Endothelial cell of umbilical vein (primary cell): ENCODE measurements at regions not wholly inside any gene's neighbourhood (a gene's known extent, or its start where the extent isn't known, plus 50 kb on each side); places are given as distances from the start of the nearest gene placed in this dataset.

Source experiments
- BruUV-seq: library from RNA; stranded (reverse); fragments of 400-500 nt; replicated peaks from 2 replicates; lab custom pipeline; 2021; lab: Mats Ljungman, UMichigan
- CTCF ChIA-PET: fragments of 300-600, 350-600 bp; sonication (Branson Sonifier 250); formaldehyde crosslinking; loops from one replicate; lab custom pipeline; 2021; ENCODE audit warnings: antibody characterized with exemption, inconsistent platforms; lab: Charles Lee
- POLR2A ChIA-PET: fragments of 300-600, 350-600 bp; sonication (Branson Sonifier 250); formaldehyde crosslinking; loops from one replicate; lab custom pipeline; 2021; ENCODE audit warnings: antibody characterized with exemption, inconsistent platforms; lab: Charles Lee
- DNase-seq: peaks from one replicate; pipeline ENCODE4 v3.0.0-alpha.2; 2011; ENCODE audit warnings: low read depth, low spot score
- FAIRE-seq: peaks from 2 replicates; lab custom pipeline; 2011; peaks lifted over from hg19 to GRCh38; lab: Jason Lieb, UNC
- H2AFZ ChIP-seq: 2 replicates; pipeline ENCODE4 v1.6.0; 2012; ENCODE audit warnings: low read depth, low read length, control low read depth, inconsistent platforms
- H3K27ac ChIP-seq: 2 replicates; pipeline ENCODE4 v1.5.1; 2011; ENCODE audit warnings: low read depth, mild to moderate bottlenecking, control low read depth, low read length, moderate library complexity; ENCODE audit not compliant: insufficient read depth
- H3K27me3 ChIP-seq, 2 experiments: 2 replicates each; pipeline versions ENCODE4 v1.6.0 to v1.6.1; 2011; ENCODE audit warnings: low read length in 2 of 2, mixed read lengths in 1 of 2; ENCODE audit not compliant: control insufficient read depth in 2 of 2, insufficient read depth in 2 of 2
- H3K36me3 ChIP-seq, 2 experiments: 2 replicates in 1 of 2; 3 replicates in 1 of 2; pipeline ENCODE4 v1.5.1; 2011; ENCODE audit warnings: low read length in 2 of 2, mild to moderate bottlenecking in 1 of 2, moderate library complexity in 1 of 2; ENCODE audit not compliant: control insufficient read depth in 2 of 2, insufficient read depth in 2 of 2; ENCODE audit errors: extremely low read depth in 1 of 2
- H3K4me1 ChIP-seq: 3 replicates; pipeline ENCODE4 v1.5.1; 2011; ENCODE audit warnings: mild to moderate bottlenecking, low read length; ENCODE audit not compliant: control insufficient read depth, insufficient read depth; ENCODE audit errors: extremely low read depth
- H3K4me2 ChIP-seq: 2 replicates; pipeline ENCODE4 v1.6.1; 2011; ENCODE audit warnings: low read length, control low read depth, mixed read lengths; ENCODE audit not compliant: insufficient read depth
- H3K4me3 ChIP-seq, 3 experiments: fragments of 200-600 bp in 1 of 3; sonication (generic), shearing (Covaris generic) in 1 of 3; replicated peaks in 1 of 3; 2 replicates each; pipeline ENCODE4 v1.5.1; 2011 to 2016; ENCODE audit warnings: control low read depth in 3 of 3, low read length in 3 of 3, mild to moderate bottlenecking in 2 of 3, inconsistent platforms in 1 of 3, low read depth in 1 of 3, moderate library complexity in 1 of 3; ENCODE audit not compliant: insufficient read depth in 1 of 3
- H3K79me2 ChIP-seq: 2 replicates; pipeline ENCODE4 v1.6.0; 2012; ENCODE audit warnings: low read length, inconsistent platforms; ENCODE audit not compliant: control insufficient read depth, insufficient read depth
- H3K9ac ChIP-seq: replicated peaks from 2 replicates; pipeline ENCODE3; 2011; ENCODE audit warnings: low read length, control low read depth; ENCODE audit not compliant: insufficient read depth; ENCODE audit errors: extremely low read depth
- H3K9me1 ChIP-seq: replicated peaks from 3 replicates; pipeline ENCODE4 v1.6.0; 2011; ENCODE audit warnings: mild to moderate bottlenecking, low read length; ENCODE audit not compliant: control insufficient read depth, insufficient read depth; ENCODE audit errors: extremely low read depth
- H3K9me3 ChIP-seq: replicated peaks from 2 replicates; pipeline ENCODE4 v1.5.1; 2012; ENCODE audit warnings: low read length, inconsistent platforms; ENCODE audit not compliant: control insufficient read depth, insufficient read depth
- H4K20me1 ChIP-seq: replicated peaks from 2 replicates; pipeline ENCODE3; 2011; ENCODE audit warnings: mild to moderate bottlenecking, low read length; ENCODE audit not compliant: control insufficient read depth, insufficient read depth; ENCODE audit errors: extremely low read depth
- EZH2 ChIP-seq: IDR thresholded peaks from 2 replicates; pipeline ENCODE4 v1.6.1; 2012; ENCODE audit warnings: borderline replicate concordance, low read depth, mild to moderate bottlenecking, moderate library complexity, low read length, inconsistent platforms; ENCODE audit not compliant: severe bottlenecking
- FOS ChIP-seq: IDR thresholded peaks from 2 replicates; pipeline ENCODE4 v1.6.1; 2011; ENCODE audit warnings: mild to moderate bottlenecking, low read length, moderate library complexity, borderline replicate concordance; ENCODE audit not compliant: insufficient read depth
- GATA2 ChIP-seq: IDR thresholded peaks from 2 replicates; pipeline ENCODE4 v1.7.0; 2011; ENCODE audit warnings: low read depth, mild to moderate bottlenecking, moderate library complexity, mixed read lengths, low read length; ENCODE audit not compliant: insufficient read length, insufficient read depth
- JUN ChIP-seq: IDR thresholded peaks from 2 replicates; pipeline ENCODE4 v1.6.1; 2011; ENCODE audit warnings: borderline replicate concordance, low read depth; ENCODE audit not compliant: insufficient read length, insufficient read depth
- MAX ChIP-seq: IDR thresholded peaks from 2 replicates; pipeline ENCODE4 v1.6.1; 2011; ENCODE audit not compliant: insufficient read depth, insufficient read length
- MYC ChIP-seq: IDR thresholded peaks from one replicate; pipeline ENCODE4 v1.6.1; 2011; ENCODE audit warnings: mild to moderate bottlenecking, low read depth, low read length
- POLR2A ChIP-seq: IDR thresholded peaks from 2 replicates; pipeline ENCODE4 v1.6.1; 2012; ENCODE audit warnings: low read depth, mild to moderate bottlenecking, control low read depth, low read length
- POLR2AphosphoS5 ChIP-seq: IDR thresholded peaks from 2 replicates; pipeline ENCODE4 v1.6.1; 2012; ENCODE audit warnings: low read depth, mild to moderate bottlenecking, control low read depth, low read length, moderate library complexity; ENCODE audit not compliant: insufficient read depth
- dilution Hi-C: fragments of 300-500 bp; cut with MboI; formaldehyde crosslinking; loops from one replicate; pipeline ENCODE4 v1.15.0; 2019; ENCODE audit warnings: low sequenced_read_pairs; ENCODE audit not compliant: extremely low pct_ligation_motif_present
- intact Hi-C: fragments of 100-400 bp; cut with micrococcal nuclease; formaldehyde crosslinking; loops from one replicate; pipeline ENCODE4 v1.10.0; 2022
- TF ChIP-seq, protein P1 (sequence below), 2 donors: IDR thresholded peaks; 1 replicate in 1 of 2; 2 replicates in 1 of 2; pipeline ENCODE4 v1.5.1; 2011; ENCODE audit warnings: low read length in 2 of 2, mild to moderate bottlenecking in 2 of 2, moderate library complexity in 2 of 2, control low read depth in 1 of 2, inconsistent platforms in 1 of 2, low read depth in 1 of 2; ENCODE audit not compliant: insufficient read depth in 1 of 2; ENCODE audit errors: extremely low read depth in 1 of 2

DNA sequence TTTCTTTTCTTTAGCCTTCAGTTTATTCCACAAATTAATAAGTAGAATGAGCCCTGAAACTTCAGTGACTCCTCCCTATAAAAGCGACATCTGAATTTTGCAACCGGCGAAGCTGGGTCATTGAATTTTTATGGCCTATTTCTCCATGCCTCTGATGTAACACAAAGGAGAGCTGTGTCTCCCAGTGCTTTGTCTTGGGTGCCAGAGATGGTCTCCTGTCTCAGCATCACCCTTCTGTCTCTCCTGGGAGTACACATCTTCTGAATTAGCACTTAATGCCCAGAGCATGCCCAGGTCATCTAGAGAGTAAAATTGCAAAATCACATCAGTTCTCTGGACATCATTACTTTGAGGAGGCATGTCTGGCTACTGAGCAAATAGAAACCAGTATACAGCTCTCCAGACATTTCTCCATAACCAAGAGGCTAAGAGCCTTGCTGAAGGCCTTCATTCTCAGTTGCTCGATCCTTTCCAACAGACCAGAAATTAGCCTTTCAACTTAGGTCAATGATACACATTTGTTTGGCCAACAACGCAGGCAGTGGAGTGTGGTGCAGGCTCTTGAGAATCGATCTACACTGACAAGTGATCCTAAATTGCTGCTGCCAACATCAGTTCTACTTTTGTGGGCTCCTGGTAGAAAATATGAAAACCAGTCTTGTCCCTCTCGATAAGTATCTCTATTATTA, 176.0 kb upstream of the FOXQ1 start:
- no peak overlapping the region for H3K4me2 ChIP-seq
- H3K4me1 ChIP-seq, result no peaks in the 10 kb centered on the region
- no peaks in the 10 kb centered on the region for H3K9me1 ChIP-seq
- no peak overlapping the region for H3K4me3 ChIP-seq
- H4K20me1 ChIP-seq, result no peaks in the 10 kb centered on the region
- no peaks in the 10 kb centered on the region for H3K27me3 ChIP-seq
- DNase-seq, result no peak
- H3K9me3 ChIP-seq, result no peaks in the 10 kb centered on the region
- no peaks in the 10 kb centered on the region for H3K36me3 ChIP-seq
- no TSS peak for BruUV-seq
- no peak overlapping the region for H2AFZ ChIP-seq
- ChIA-PET CTCF (no interaction called here), POLR2A (no interaction called here)
- no peak overlapping the region for H3K27ac ChIP-seq
- intact Hi-C loops, result no loop called here
- TF ChIP-seq FOS (no peak), JUN (no peak), MYC (no peak), POLR2A (no peak), MAX (no peak)
- no peaks in the 10 kb centered on the region for H3K79me2 ChIP-seq
- dilution Hi-C loops, result no loop called here
- FAIRE-seq, result no peak
- H3K9ac ChIP-seq, result no peak overlapping the region

- BruUV-seq, result no TSS peak
- Histone ChIP-seq H3K27me3 (no peaks in the 10 kb centered on the region), H2AFZ (no peak overlapping the region), H3K79me2 (no peaks in the 10 kb centered on the region), H3K4me2 (no peak overlapping the region), H3K4me1 (no peaks in the 10 kb centered on the region), H3K4me3 (no peak overlapping the region), H3K9ac (no peak overlapping the region), H3K36me3 (no peaks in the 10 kb centered on the region), H3K9me1 (no peaks in the 10 kb centered on the region), H4K20me1 (no peaks in the 10 kb centered on the region), H3K9me3 (peaks cover 2% of the 10 kb centered on the region), H3K27ac (no peak overlapping the region)
- FAIRE-seq (no peak), DNase-seq (no peak)
- CTCF ChIA-PET, result no interaction called here
- POLR2A ChIA-PET, result no interaction called here
- intact Hi-C loops, result no loop called here
- no peak for TF ChIP-seq FOS
- TF ChIP-seq, protein P1, sequence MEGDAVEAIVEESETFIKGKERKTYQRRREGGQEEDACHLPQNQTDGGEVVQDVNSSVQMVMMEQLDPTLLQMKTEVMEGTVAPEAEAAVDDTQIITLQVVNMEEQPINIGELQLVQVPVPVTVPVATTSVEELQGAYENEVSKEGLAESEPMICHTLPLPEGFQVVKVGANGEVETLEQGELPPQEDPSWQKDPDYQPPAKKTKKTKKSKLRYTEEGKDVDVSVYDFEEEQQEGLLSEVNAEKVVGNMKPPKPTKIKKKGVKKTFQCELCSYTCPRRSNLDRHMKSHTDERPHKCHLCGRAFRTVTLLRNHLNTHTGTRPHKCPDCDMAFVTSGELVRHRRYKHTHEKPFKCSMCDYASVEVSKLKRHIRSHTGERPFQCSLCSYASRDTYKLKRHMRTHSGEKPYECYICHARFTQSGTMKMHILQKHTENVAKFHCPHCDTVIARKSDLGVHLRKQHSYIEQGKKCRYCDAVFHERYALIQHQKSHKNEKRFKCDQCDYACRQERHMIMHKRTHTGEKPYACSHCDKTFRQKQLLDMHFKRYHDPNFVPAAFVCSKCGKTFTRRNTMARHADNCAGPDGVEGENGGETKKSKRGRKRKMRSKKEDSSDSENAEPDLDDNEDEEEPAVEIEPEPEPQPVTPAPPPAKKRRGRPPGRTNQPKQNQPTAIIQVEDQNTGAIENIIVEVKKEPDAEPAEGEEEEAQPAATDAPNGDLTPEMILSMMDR (IDR thresholded peaks at IDR 0.05; ENCODE audit: extremely low read depth in 1 of 2, insufficient read depth in 1 of 2, low read depth in 1 of 2, low read length in 2 of 2), result no peak
- no peak for TF ChIP-seq MAX
- no peak for TF ChIP-seq POLR2A
- TF ChIP-seq GATA2, result no peak
- no peak for TF ChIP-seq MYC
- no peak for TF ChIP-seq POLR2AphosphoS5
- no peak for TF ChIP-seq JUN
- no peak for TF ChIP-seq EZH2
- dilution Hi-C loops, result no loop called here
Measured at GRCh38 chr6:1131285-1132079, 180.4 kb upstream of the FOXQ1 start.
